GM21526 (cell line): ENCODE measurements at regions not wholly inside any gene's neighbourhood (a gene's known extent, or its start where the extent isn't known, plus 50 kb on each side); places are given as distances from the start of the nearest gene placed in this dataset.

Experiments used
- ATAC-seq: cut with Tn5 transposase; IDR thresholded peaks from one replicate; pipeline ENCODE4 v1.9.1; 2021; ENCODE audit warnings: moderate library complexity; ENCODE audit not compliant: unreplicated experiment, low FRiP score

- ATAC-seq, result no peak
These were observed 233.5 kb downstream of the OMA1 start for GRCh38 chr1:58312971-58313563.

- ATAC-seq, result no peak
These were observed 234.1 kb downstream of the OMA1 start for GRCh38 chr1:58312461-58312860.

- no peak for ATAC-seq
These were observed 235.6 kb downstream of the OMA1 start for GRCh38 chr1:58310881-58311280.

GRCh38 chr1:58310469-58310868 is 236.1 kb downstream of the OMA1 start:
- no peak for ATAC-seq

- ATAC-seq, result no peak
These were observed 238.3 kb downstream of the OMA1 start for GRCh38 chr1:58308206-58308605.

GRCh38 chr1:58307431-58307830 is 239.1 kb downstream of the OMA1 start:
- no peak for ATAC-seq

GRCh38 chr1:58305622-58306021 is 240.9 kb downstream of the OMA1 start:
- no peak for ATAC-seq

- ATAC-seq, result no peak
These were observed 242.1 kb downstream of the OMA1 start for GRCh38 chr1:58304346-58304975.

- ATAC-seq, result no peak
These were observed 242.7 kb downstream of the OMA1 start for GRCh38 chr1:58303841-58304240.

- ATAC-seq, result no peak
These were observed 253.1 kb downstream of the OMA1 start for GRCh38 chr1:58293388-58293787.

- no peak for ATAC-seq
These were observed 255.7 kb downstream of the OMA1 start for GRCh38 chr1:58290685-58291372.

- no peak for ATAC-seq
These were observed 257.8 kb downstream of the OMA1 start for GRCh38 chr1:58288624-58289142.

- ATAC-seq, result no peak
These were observed 258.5 kb downstream of the OMA1 start for GRCh38 chr1:58287894-58288623.

GRCh38 chr1:58284225-58284510 is 262.4 kb downstream of the OMA1 start:
- no peak for ATAC-seq

- no peak for ATAC-seq
These were observed 262.9 kb downstream of the OMA1 start for GRCh38 chr1:58283388-58284224.

GRCh38 chr1:58282623-58283387 is 263.7 kb downstream of the OMA1 start:
- no peak for ATAC-seq

- no peak for ATAC-seq
These were observed 280.3 kb downstream of the OMA1 start for GRCh38 chr1:58266242-58266641.

- ATAC-seq, result no peak
These were observed 282.1 kb downstream of the OMA1 start for GRCh38 chr1:58264462-58264861.

GRCh38 chr1:58262702-58263101 is 283.8 kb downstream of the OMA1 start:
- ATAC-seq, result no peak

GRCh38 chr1:58258082-58258481 is 288.4 kb downstream of the OMA1 start:
- no peak for ATAC-seq
